ENCODE measurements at regions not wholly inside any gene's neighbourhood (a gene's known extent, or its start where the extent isn't known, plus 50 kb on each side); places are given as distances from the start of the nearest gene placed in this dataset.
A peak's percentile ranks its signal among the peaks of the same experiment; 100 is the strongest.

- Histone ChIP-seq H3K36me3 (ENCODE audit: insufficient read depth) (no peaks in the 10 kb centered on the region), H3F3A (replicated peaks; ENCODE audit: low read depth) (no peaks in the 10 kb centered on the region), H2AFZ (no peak overlapping the region), H3K9me2 (ENCODE audit: insufficient read depth) (peaks cover 24% of the 10 kb centered on the region), H3K79me2 (replicated peaks; ENCODE audit: insufficient read depth) (no peaks in the 10 kb centered on the region), H4K20me1 (replicated peaks; ENCODE audit: insufficient read depth) (no peaks in the 10 kb centered on the region), H3K27ac (ENCODE audit: low read depth) (no peak overlapping the region), H3K4me3 (no peak overlapping the region), H3K4me2 (no peak overlapping the region), H3K4me1 (ENCODE audit: insufficient read depth) (0 out of 2 replicates have a peak, but pooled peaks cover 6% of the 10 kb centered on the region), H3K27me3 (ENCODE audit: insufficient read depth) (no peaks in the 10 kb centered on the region)
- TF ChIP-seq CREB1 (CRISPR knock-in tag; IDR thresholded peaks at IDR 0.05; ENCODE audit: low read depth) (no peak), EZH2phosphoT487 (IDR thresholded peaks at IDR 0.05; ENCODE audit: unreplicated experiment) (no peak), NANOG (IDR thresholded peaks at IDR 0.05; ENCODE audit: borderline replicate concordance) (no peak), JUNB (IDR thresholded peaks at IDR 0.05; ENCODE audit: unreplicated experiment) (no peak), ZNF331 (CRISPR knock-in tag; IDR thresholded peaks at IDR 0.05; ENCODE audit: low read depth) (no peak), REST (IDR thresholded peaks at IDR 0.05; ENCODE audit: unreplicated experiment) (no peak), ETS1 (IDR thresholded peaks at IDR 0.05) (no peak), EZH2 (IDR thresholded peaks at IDR 0.05; ENCODE audit: low read depth, unreplicated experiment) (no peak), ZNF114 (CRISPR knock-in tag; IDR thresholded peaks at IDR 0.05) (no peak)
- Mint-ChIP-seq H3K4me3 (no peak overlapping the region), H3K4me1 (peaks cover 8% of the 10 kb centered on the region), H3K9me3 (no peaks in the 10 kb centered on the region), H3K27me3 (ENCODE audit: insufficient read depth, low read depth, poor library complexity) (peaks cover 6% of the 10 kb centered on the region), H3K36me3 (ENCODE audit: low read depth) (no peaks in the 10 kb centered on the region), H3K27ac (no peak overlapping the region)
- ATAC-seq = no peak
- DNase-seq (ENCODE audit: low spot score) = no peak
Measured at GRCh38 chr12:4051596-4051995, 178.4 kb upstream of the PARP11 start.

- no peaks in the 10 kb centered on the region for H4K20me1 ChIP-seq (replicated peaks; ENCODE audit: insufficient read depth)
- Mint-ChIP-seq H3K27me3 (ENCODE audit: insufficient read depth, low read depth, poor library complexity) (peaks cover 8% of the 10 kb centered on the region), H3K36me3 (ENCODE audit: low read depth) (no peaks in the 10 kb centered on the region), H3K4me1 (peaks cover 17% of the 10 kb centered on the region), H3K9me3 (no peaks in the 10 kb centered on the region), H3K4me3 (no peak overlapping the region), H3K27ac (no peak overlapping the region)
- H2AFZ ChIP-seq = no peak overlapping the region
- no peaks in the 10 kb centered on the region for H3K79me2 ChIP-seq (replicated peaks; ENCODE audit: insufficient read depth)
- no peaks in the 10 kb centered on the region for H3F3A ChIP-seq (replicated peaks; ENCODE audit: low read depth)
- H3K4me3 ChIP-seq = no peak overlapping the region
- no peak overlapping the region for H3K4me2 ChIP-seq
- H3K27ac ChIP-seq (ENCODE audit: low read depth) = no peak overlapping the region
- no peaks in the 10 kb centered on the region for H3K27me3 ChIP-seq (ENCODE audit: insufficient read depth)
- no peaks in the 10 kb centered on the region for H3K36me3 ChIP-seq (ENCODE audit: insufficient read depth)
- H3K4me1 ChIP-seq (ENCODE audit: insufficient read depth) = peaks cover 13% of the 10 kb centered on the region; the same call in 1 of the 2 replicates
- peak; percentile 38 for ATAC-seq
- H3K9me2 ChIP-seq (ENCODE audit: insufficient read depth) = peaks cover 16% of the 10 kb centered on the region
- DNase-seq (ENCODE audit: low spot score) = no peak
- TF ChIP-seq NANOG (IDR thresholded peaks at IDR 0.05; ENCODE audit: borderline replicate concordance) (no peak), ZNF331 (CRISPR knock-in tag; IDR thresholded peaks at IDR 0.05; ENCODE audit: low read depth) (no peak), CREB1 (CRISPR knock-in tag; IDR thresholded peaks at IDR 0.05; ENCODE audit: low read depth) (no peak), ZNF462 (CRISPR knock-in tag; IDR thresholded peaks at IDR 0.05) (no peak), STAT1 (IDR thresholded peaks at IDR 0.05; ENCODE audit: unreplicated experiment) (no peak), POLR2AphosphoS5 (IDR thresholded peaks at IDR 0.05; ENCODE audit: low read depth) (no peak), JUNB (IDR thresholded peaks at IDR 0.05; ENCODE audit: unreplicated experiment) (no peak)
Measured at GRCh38 chr12:4050340-4050739, 177.1 kb upstream of the PARP11 start.

Measured in GM23338 (cell line).